ENCODE measurements at regions not wholly inside any gene's neighbourhood (a gene's known extent, or its start where the extent isn't known, plus 50 kb on each side); places are given as distances from the start of the nearest gene placed in this dataset.

GRCh38 chr7:12982178-12982577 lies 294.7 kb downstream of the ARL4A start:
- ATAC-seq (ENCODE audit: low read depth) (no peak), DNase-seq (no peak)
- ChIA-PET CTCF (no interaction called here), POLR2A (no interaction called here)
- no CpG with 5 or more reads among the region's 1 CpG for WGBS (ENCODE audit: insufficient coverage)
- H3K27ac ChIP-seq (ENCODE audit: low read length in 2 of 2): no peak overlapping the region
- no peak overlapping the region for H3K4me2 ChIP-seq (replicated peaks; ENCODE audit: low read depth, low read length, poor library complexity, severe bottlenecking)
- Mint-ChIP-seq H3K4me1 (no peaks in the 10 kb centered on the region), H3K27me3 (no peaks in the 10 kb centered on the region), H3K27ac (no peak overlapping the region), H3K4me3 (no peak overlapping the region), H3K9me3 (ENCODE audit: insufficient read depth) (no peaks in the 10 kb centered on the region)
- intact Hi-C loops (cut with micrococcal nuclease): no loop called here
- H3K27me3 ChIP-seq (replicated peaks in 1 of 4; ENCODE audit: control extremely low read depth in 1 of 4, control insufficient read depth in 3 of 4, insufficient read depth in 4 of 4, low read length in 3 of 4): no peaks in the 10 kb centered on the region
- H3K79me2 ChIP-seq (ENCODE audit: control insufficient read depth, insufficient read depth, low read length): no peaks in the 10 kb centered on the region
- H4K20me1 ChIP-seq (ENCODE audit: control insufficient read depth, insufficient read depth, low read length, poor library complexity, severe bottlenecking): no peaks in the 10 kb centered on the region
- H3K9me3 ChIP-seq (ENCODE audit: control extremely low read depth in 1 of 3, control insufficient read depth in 2 of 3, insufficient read depth in 1 of 3, low read length in 2 of 3): no peaks in the 10 kb centered on the region
- H3K4me1 ChIP-seq (ENCODE audit: control insufficient read depth in 2 of 2, insufficient read depth in 2 of 2, low read length in 2 of 2): no peaks in the 10 kb centered on the region
- TF ChIP-seq EZH2 (IDR thresholded peaks at IDR 0.05; ENCODE audit: borderline replicate concordance, insufficient read depth, low read depth, low read length, poor library complexity, severe bottlenecking): no peak
- no peak for TF ChIP-seq CTCF (IDR thresholded peaks at IDR 0.05)
- H2AFZ ChIP-seq (ENCODE audit: insufficient read depth, low read depth, low read length, poor library complexity, severe bottlenecking): no peak overlapping the region
- H3K36me3 ChIP-seq (replicated peaks in 1 of 2; ENCODE audit: control extremely low read depth in 1 of 2, control insufficient read depth in 1 of 2, extremely low read depth in 1 of 2, insufficient read depth in 2 of 2, low read length in 1 of 2): no peaks in the 10 kb centered on the region
- H3K9ac ChIP-seq (ENCODE audit: low read length): no peak overlapping the region
- no peak overlapping the region for H3K4me3 ChIP-seq (ENCODE audit: control extremely low read depth in 1 of 5, extremely low read depth in 1 of 5, insufficient read depth in 1 of 5, low read depth in 2 of 5, low read length in 4 of 5)

- no peak overlapping the region for H3K9ac ChIP-seq (ENCODE audit: low read length)
- no peak overlapping the region for H3K4me2 ChIP-seq (replicated peaks; ENCODE audit: low read depth, low read length, poor library complexity, severe bottlenecking)
- no CpG with 5 or more reads among the region's 4 CpGs for WGBS (ENCODE audit: insufficient coverage)
- ChIA-PET CTCF (no interaction called here), POLR2A (no interaction called here)
- DNase-seq (no peak), ATAC-seq (ENCODE audit: low read depth) (no peak)
- H3K4me3 ChIP-seq (ENCODE audit: control extremely low read depth in 1 of 5, extremely low read depth in 1 of 5, insufficient read depth in 1 of 5, low read depth in 2 of 5, low read length in 4 of 5): no peak overlapping the region
- H3K36me3 ChIP-seq (replicated peaks in 1 of 2; ENCODE audit: control extremely low read depth in 1 of 2, control insufficient read depth in 1 of 2, extremely low read depth in 1 of 2, insufficient read depth in 2 of 2, low read length in 1 of 2): no peaks in the 10 kb centered on the region
- no peaks in the 10 kb centered on the region for H3K9me3 ChIP-seq (ENCODE audit: control extremely low read depth in 1 of 3, control insufficient read depth in 2 of 3, insufficient read depth in 1 of 3, low read length in 2 of 3)
- Mint-ChIP-seq H3K27ac (no peak overlapping the region), H3K27me3 (no peaks in the 10 kb centered on the region), H3K4me1 (no peaks in the 10 kb centered on the region), H3K9me3 (ENCODE audit: insufficient read depth) (no peaks in the 10 kb centered on the region), H3K4me3 (no peak overlapping the region)
- no peaks in the 10 kb centered on the region for H3K27me3 ChIP-seq (replicated peaks in 1 of 4; ENCODE audit: control extremely low read depth in 1 of 4, control insufficient read depth in 3 of 4, insufficient read depth in 4 of 4, low read length in 3 of 4)
- intact Hi-C loops (cut with micrococcal nuclease): no loop called here
- TF ChIP-seq EZH2 (IDR thresholded peaks at IDR 0.05; ENCODE audit: borderline replicate concordance, insufficient read depth, low read depth, low read length, poor library complexity, severe bottlenecking) (no peak), CTCF (IDR thresholded peaks at IDR 0.05) (no peak)
- no peaks in the 10 kb centered on the region for H4K20me1 ChIP-seq (ENCODE audit: control insufficient read depth, insufficient read depth, low read length, poor library complexity, severe bottlenecking)
- H3K79me2 ChIP-seq (ENCODE audit: control insufficient read depth, insufficient read depth, low read length): no peaks in the 10 kb centered on the region
- H3K4me1 ChIP-seq (ENCODE audit: control insufficient read depth in 2 of 2, insufficient read depth in 2 of 2, low read length in 2 of 2): no peaks in the 10 kb centered on the region
- no peak overlapping the region for H2AFZ ChIP-seq (ENCODE audit: insufficient read depth, low read depth, low read length, poor library complexity, severe bottlenecking)
- H3K27ac ChIP-seq (ENCODE audit: low read length in 2 of 2): no peak overlapping the region
Observed at GRCh38 chr7:12984117-12984516, 296.7 kb downstream of the ARL4A start.
